Fibroblast of the conjunctiva (primary cell): ENCODE measurements at regions not wholly inside any gene's neighbourhood (a gene's known extent, or its start where the extent isn't known, plus 50 kb on each side); places are given as distances from the start of the nearest gene placed in this dataset.
"Not testable (repeated sequence)": the region's sequence is repeated elsewhere in the genome, so short reads cannot be mapped to it uniquely, and the experiment has no call there.

Source experiments
- DNase-seq: peaks from one replicate; pipeline ENCODE4 v3.0.0-alpha.2; 2010; ENCODE audit warnings: low read depth

GRCh38 chr16:46519063-46519462, 102.1 kb downstream of the SHCBP1 start:
- no peak for DNase-seq

- no peak for DNase-seq
Measured at GRCh38 chr16:46496701-46497100, 124.5 kb downstream of the SHCBP1 start.

GRCh38 chr16:46482895-46483294, 138.3 kb downstream of the SHCBP1 start:
- DNase-seq, result no peak

- no peak for DNase-seq
Measured at GRCh38 chr16:46466239-46466638, 154.9 kb downstream of the SHCBP1 start.

GRCh38 chr16:46454801-46455200, 166.4 kb downstream of the SHCBP1 start:
- DNase-seq, result not testable (repeated sequence)

GRCh38 chr16:46428108-46429061, 192.8 kb downstream of the SHCBP1 start:
- DNase-seq, result no peak

GRCh38 chr16:46427340-46428107, 193.7 kb downstream of the SHCBP1 start:
- no peak for DNase-seq

GRCh38 chr16:46426336-46426735, 194.8 kb downstream of the SHCBP1 start:
- DNase-seq, result no peak

GRCh38 chr16:46404028-46404427, 217.2 kb downstream of the SHCBP1 start:
- no peak for DNase-seq

- DNase-seq, result not testable (repeated sequence)
Measured at GRCh38 chr16:46398559-46398958, 222.6 kb downstream of the SHCBP1 start.

GRCh38 chr16:46396883-46397270, 224.3 kb downstream of the SHCBP1 start:
- not testable (repeated sequence) for DNase-seq

- not testable (repeated sequence) for DNase-seq
Measured at GRCh38 chr16:46396131-46396882, 224.9 kb downstream of the SHCBP1 start.

GRCh38 chr16:46395391-46395921, 225.7 kb downstream of the SHCBP1 start:
- DNase-seq, result not testable (repeated sequence)

GRCh38 chr16:46394963-46395362, 226.2 kb downstream of the SHCBP1 start:
- DNase-seq, result not testable (repeated sequence)

GRCh38 chr16:46394149-46394548, 227.0 kb downstream of the SHCBP1 start:
- not testable (repeated sequence) for DNase-seq

GRCh38 chr16:46392930-46393722, 228.1 kb downstream of the SHCBP1 start:
- DNase-seq, result not testable (repeated sequence)

- DNase-seq, result not testable (repeated sequence)
Measured at GRCh38 chr16:46390660-46391462, 230.3 kb downstream of the SHCBP1 start.

- peak; percentile 91 for DNase-seq
Measured at GRCh38 chr16:46389561-46390041, 231.6 kb downstream of the SHCBP1 start.

GRCh38 chr16:46388939-46389491, 232.2 kb downstream of the SHCBP1 start:
- not testable (repeated sequence) for DNase-seq

GRCh38 chr16:46388354-46388753, 232.8 kb downstream of the SHCBP1 start:
- not testable (repeated sequence) for DNase-seq
